Spleen (tissue), 7 donors: ENCODE measurements at regions not wholly inside any gene's neighbourhood (a gene's known extent, or its start where the extent isn't known, plus 50 kb on each side); places are given as distances from the start of the nearest gene placed in this dataset.

ENCODE experiments used
- CTCF ChIP-seq, 11 experiments: fragments of 200-600 bp in 7 of 11; fragments of 450-650 bp in 4 of 11; sonication (generic) in 4 of 11; IDR thresholded peaks in 8 of 11; conservative IDR thresholded peaks in 3 of 11; 1 replicate in 7 of 11; 2 replicates in 4 of 11; pipeline versions ENCODE4 v1.4.0 to v1.8.0; 2016 to 2021; ENCODE audit warnings: antibody characterized with exemption in 11 of 11, inconsistent platforms in 4 of 11, mild to moderate bottlenecking in 1 of 11
- POLR2AphosphoS5 ChIP-seq, 3 donors: sonication (generic); formaldehyde crosslinking; IDR thresholded peaks; one replicate each; pipeline ENCODE4 v1.5.1; 2017; ENCODE audit warnings: antibody characterized with exemption in 3 of 3
- donor health status: DM: no; HTN: no; CAD: no; lungs with moderate emphysema.
- donor health status: DM: no; HTN: no; CAD: no.
- donor health status: DM: no; HTN: no; CAD: no.

- TF ChIP-seq POLR2AphosphoS5 (IDR thresholded peaks at IDR 0.05): no peak
- TF ChIP-seq CTCF (IDR thresholded peaks at IDR 0.05 in 8 of 11, conservative IDR thresholded peaks at IDR 0.05 in 3 of 11): no peak
Measured at GRCh38 chr15:61344293-61344692, 115.2 kb upstream of the RORA start.
